Activated T-helper 1 cell treated with anti-CD3 and anti-CD28 coated beads, Interleukin-2, amount 50 U/mL, for 16 hours (primary cell): ENCODE measurements at regions not wholly inside any gene's neighbourhood (a gene's known extent, or its start where the extent isn't known, plus 50 kb on each side); places are given as distances from the start of the nearest gene placed in this dataset.

Experiments
- DNase-seq, 2 donors: peaks; one replicate each; pipeline ENCODE4 v3.0.0-alpha.2; 2020; ENCODE audit warnings: low read depth in 1 of 2, low spot score in 1 of 2

GRCh38 chr12:47312147-47312546 lies 232.4 kb upstream of the AMIGO2 start:
- DNase-seq = no peak

GRCh38 chr12:47311568-47311967 lies 231.8 kb upstream of the AMIGO2 start:
- no peak for DNase-seq

GRCh38 chr12:47311010-47311409 lies 231.3 kb upstream of the AMIGO2 start:
- DNase-seq = no peak

GRCh38 chr12:47308672-47309071 lies 228.9 kb upstream of the AMIGO2 start:
- no peak for DNase-seq

GRCh38 chr12:47307680-47308399 lies 228.1 kb upstream of the AMIGO2 start:
- no peak for DNase-seq

GRCh38 chr12:47306773-47307679 lies 227.3 kb upstream of the AMIGO2 start:
- peak; percentile 39 to 45 for DNase-seq

GRCh38 chr12:47306130-47306529 lies 226.4 kb upstream of the AMIGO2 start:
- no peak for DNase-seq

GRCh38 chr12:47305464-47305863 lies 225.7 kb upstream of the AMIGO2 start:
- DNase-seq = no peak

- DNase-seq = no peak
These were observed 224.3 kb upstream of the AMIGO2 start for GRCh38 chr12:47303995-47304560.

- no peak for DNase-seq
These were observed 223.4 kb upstream of the AMIGO2 start for GRCh38 chr12:47303207-47303606.

GRCh38 chr12:47302111-47302671 lies 222.4 kb upstream of the AMIGO2 start:
- DNase-seq = no peak

- DNase-seq = no peak
These were observed 219.8 kb upstream of the AMIGO2 start for GRCh38 chr12:47299586-47299985.

GRCh38 chr12:47297993-47298392 lies 218.2 kb upstream of the AMIGO2 start:
- no peak for DNase-seq

- DNase-seq = no peak
These were observed 217.1 kb upstream of the AMIGO2 start for GRCh38 chr12:47296828-47297227.

GRCh38 chr12:47293406-47293805 lies 213.6 kb upstream of the AMIGO2 start:
- DNase-seq = no peak

- no peak for DNase-seq
These were observed 206.9 kb upstream of the AMIGO2 start for GRCh38 chr12:47286676-47287075.
